ENCODE measurements at regions not wholly inside any gene's neighbourhood (a gene's known extent, or its start where the extent isn't known, plus 50 kb on each side); places are given as distances from the start of the nearest gene placed in this dataset.

DNA sequence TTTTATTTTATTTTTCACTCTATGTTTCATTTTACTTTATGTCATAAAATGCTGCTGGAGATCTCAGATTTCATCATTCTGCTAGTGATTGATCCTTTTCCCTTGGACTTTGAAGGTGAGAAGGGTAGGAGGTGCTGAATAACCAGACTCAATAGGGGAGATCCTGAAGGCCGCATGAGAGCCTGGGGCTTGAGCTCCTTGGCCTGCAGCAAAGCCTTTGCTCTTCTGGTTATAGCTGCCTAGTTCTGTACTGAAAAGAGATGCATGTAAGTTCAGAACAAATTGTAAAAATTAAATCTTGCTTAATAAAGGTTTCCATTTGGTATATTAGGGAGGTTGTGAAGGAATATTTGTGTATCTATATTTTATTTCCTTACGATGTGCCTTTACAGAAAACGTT, 430.2 kb downstream of the QKI start:
- no peak for DNase-seq

DNA sequence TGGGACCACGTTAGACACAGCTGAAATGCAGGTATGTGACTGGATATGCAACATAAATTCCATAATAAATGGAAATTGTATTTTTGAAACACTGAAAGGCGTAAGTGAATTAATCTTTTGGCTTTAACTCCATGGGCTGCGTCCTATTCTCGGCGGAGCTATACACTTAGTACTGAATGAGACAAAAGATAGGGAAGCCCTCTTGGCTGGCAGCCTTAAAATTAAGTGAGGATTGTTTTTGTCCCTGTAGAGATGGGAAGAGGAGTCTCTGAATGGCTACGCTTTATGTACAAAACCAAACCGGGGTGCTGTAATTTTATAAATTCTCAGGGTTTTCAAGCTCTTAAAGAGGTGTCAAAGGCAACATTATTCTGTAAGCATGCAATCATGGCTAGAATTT, 429.8 kb downstream of the QKI start:
- no peak for DNase-seq

DNA sequence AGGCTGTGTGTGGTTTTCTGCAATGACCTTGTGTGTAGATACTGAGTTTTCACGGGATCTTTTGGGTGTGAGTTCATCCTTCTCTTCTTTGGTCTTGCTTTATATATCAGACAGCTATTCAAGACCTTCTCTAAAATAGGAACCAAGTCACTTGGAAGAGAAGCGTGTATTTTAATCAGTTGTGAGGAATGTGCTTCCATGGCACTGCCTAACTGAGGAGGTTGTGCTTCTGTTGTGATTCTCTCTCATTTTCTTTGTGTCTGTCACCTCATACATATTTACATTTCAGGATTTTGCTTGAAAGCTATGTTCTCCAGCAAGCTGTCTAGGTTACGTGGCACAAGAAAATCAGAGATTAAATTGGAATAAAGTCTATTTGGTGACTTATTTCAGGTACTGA, 428.7 kb downstream of the QKI start:
- DNase-seq = no peak

DNA sequence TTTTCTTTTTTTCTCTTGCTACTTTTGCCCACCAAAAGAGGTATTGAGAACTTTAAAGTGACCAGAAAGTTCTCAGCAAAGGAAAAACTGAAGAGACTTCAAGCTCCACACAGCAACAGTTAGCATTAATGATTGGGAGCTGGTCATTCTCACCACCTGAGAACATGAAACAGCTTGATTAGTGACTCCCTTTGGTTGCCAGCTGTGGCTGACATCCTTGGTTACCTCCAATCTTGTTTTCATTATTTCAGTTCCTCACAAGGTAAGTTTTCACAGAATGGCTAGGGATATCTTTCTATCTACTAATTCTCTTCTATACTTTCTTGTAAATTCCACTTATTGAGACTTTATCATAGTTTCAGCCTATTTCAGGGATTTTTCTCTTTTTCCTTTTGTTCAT, 427.9 kb downstream of the QKI start:
- no peak for DNase-seq

DNA sequence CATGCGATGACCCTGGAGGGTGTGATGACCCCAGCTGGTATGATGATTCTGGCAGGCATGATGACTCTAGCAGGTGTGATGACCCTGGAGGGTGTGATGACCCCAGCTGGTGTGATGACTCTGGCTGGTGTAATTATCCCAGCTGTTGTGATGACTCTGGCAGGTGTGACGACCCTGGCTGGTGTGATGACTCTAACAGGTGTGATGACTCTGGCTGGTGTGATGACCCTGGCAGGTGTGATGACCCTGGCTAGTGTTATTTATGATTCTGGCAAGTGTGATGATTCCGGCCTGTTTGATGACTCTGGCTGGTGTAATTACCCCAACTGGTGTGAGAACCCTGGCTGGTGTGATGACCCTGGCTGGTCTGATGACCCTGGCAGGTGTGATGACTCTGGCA, 427.2 kb downstream of the QKI start:
- DNase-seq = no peak

DNA sequence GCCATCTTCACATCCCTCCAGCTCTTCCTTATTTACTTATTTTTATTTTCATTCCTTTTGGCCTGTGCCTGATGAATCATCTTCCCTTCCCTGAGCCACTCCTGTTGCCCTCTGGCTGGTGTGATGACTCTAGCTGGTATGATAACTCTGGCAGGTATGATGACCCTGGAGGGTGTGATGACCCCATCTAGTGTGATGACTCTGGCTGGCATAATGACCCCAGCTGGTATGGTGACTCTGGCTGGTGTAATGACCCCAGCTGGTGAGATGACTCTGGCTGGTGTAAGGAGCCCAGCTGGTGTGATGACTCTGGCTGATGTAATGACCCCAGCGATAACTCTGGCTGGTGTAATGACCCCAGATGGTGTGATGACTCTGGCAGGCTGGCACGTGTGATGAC, 426.8 kb downstream of the QKI start:
- DNase-seq = no peak

DNA sequence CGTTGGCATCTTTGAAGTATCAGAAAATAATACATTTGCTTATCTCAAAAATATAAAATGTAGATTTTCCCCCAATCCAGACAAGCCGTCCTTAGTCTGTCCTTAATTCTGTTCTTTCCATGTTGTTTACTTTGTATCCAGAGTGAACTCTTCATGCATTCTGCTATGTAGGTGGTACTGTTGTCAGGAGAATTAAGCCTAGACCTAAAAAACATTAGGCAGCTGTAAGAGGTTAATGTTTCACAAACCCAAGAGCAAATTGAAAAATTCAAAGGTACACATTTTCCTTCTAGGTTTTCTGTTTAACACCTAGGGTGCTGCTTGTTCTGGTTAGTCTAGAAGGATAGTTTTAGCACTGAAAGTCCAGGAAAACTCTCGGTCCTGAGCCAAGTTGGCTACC, 426.4 kb downstream of the QKI start:
- no peak for DNase-seq

DNA sequence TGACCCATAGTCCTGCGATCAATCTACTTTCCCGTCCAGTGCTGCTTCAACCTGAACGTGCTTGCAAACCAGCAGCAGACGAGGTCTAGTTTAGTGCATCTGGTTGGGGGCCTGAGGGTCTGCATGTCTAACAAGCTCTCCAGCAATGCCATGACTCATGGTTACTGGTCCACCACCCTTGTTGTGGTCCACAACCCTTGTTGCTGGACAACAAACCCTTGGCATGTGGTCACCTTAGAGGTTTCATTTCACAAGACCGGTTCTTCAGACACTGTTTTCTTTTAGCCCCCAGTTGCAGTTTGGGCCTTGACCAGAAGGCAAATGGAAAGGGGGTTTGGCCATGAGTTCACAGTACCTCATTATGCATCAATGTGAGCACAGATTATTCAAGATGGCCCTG, 424.8 kb downstream of the QKI start:
- no peak for DNase-seq

DNA sequence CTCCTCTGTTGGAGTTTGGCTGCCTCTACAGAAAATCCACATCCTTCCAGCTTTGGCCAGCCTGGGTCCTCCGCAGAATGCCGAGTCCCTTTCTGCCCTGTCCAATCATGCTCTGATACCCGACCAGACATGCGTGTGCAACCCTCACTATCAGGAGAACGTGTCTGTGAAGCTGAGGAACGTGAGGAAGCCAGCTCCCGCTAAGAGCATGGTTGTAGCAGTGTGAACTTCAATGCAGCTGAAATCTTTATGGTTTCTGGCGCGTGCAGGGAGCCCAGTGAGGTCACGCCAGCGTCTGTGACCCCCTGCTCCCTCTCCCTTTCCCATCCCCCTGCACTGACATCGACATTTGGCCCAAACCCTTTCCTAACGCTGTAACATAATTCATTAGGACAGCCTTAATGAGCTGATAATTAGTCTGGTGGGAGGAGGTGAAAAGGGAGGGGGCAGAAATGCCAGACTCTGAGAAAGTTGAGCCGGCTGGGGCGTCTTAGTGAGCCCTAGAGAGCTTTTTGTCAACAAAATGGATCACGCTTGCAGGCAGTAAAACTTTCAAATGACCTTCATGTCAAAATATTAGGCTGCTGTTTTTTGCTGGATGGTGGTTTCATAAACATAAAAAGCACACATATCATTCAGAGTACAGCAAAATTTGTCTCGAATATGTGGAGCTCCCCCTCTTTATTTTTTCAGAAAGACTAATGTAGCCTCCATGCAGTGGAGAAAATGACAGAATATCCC, 423.3 kb downstream of the QKI start:
- no peak for DNase-seq

DNA sequence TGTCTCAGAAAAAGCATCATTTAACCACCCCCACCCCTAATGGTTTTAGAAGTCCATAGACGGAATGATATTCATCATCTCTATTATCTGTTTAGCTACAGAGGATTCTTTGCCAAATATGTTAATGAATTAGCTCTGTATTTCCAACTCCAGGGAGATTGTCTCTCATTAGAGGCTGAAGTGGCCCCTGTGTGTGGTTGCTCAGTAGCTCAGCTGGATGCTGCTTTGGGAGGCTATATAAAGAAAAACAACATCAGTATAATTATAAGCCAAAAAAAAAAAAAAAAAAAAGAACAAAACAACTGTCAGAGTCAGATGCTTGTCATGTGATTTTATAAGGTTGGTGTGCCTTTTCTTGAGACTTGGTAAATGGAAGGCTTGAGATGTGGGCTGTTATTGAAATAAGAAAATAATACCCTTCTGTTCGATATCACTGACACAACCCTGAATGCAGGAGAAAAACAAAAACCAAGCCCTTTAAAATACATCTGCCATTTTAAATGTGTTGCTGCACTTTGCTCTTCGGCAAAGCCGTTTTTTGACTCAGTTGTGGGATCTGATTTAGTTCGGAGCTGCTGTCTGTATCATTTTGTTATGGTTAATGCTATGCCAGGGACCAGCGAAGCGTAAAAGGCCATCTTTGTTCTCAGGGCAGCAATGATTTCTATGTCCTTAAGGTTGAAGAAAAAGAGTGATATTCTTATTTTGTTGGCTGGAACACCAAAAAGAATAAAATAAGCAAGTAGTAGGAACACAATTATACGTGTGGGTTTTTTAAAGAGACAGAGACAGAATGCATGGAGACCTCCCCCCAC, 422.6 kb downstream of the QKI start:
- no peak for DNase-seq

DNA sequence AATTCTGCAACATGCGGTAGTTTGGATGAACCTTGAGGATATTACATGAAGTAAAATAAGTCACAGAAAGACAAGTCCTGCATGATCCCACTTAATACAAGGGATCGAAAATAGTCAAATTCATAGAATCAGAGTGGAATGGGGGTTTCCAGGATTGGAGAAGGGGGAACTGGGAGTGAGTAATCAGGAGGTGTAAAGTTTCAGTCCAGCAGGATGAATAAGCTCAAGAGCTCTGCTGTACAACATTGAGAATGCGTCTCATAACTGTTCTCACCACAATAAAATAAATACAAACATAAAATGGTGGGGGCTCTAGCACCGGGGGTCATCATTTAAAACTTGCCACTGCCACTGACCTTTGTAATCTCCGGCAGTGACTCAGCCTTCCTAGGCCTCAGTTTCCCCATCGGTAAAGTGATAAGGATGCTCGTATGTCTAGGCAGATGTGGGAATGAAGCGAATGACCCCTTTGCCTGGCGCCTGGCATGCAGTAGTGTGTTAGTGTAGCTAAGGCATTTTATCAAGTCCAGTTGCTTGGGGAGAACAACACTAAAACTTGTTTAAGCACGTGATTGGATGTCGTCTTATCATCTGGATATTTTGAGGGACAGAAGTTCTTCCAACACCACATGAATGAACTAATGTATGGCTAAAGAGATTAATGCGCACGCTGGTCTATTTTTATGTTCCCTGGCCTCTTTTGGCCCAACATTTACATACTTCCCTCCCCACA, 421.1 kb downstream of the QKI start:
- no peak for DNase-seq

DNA sequence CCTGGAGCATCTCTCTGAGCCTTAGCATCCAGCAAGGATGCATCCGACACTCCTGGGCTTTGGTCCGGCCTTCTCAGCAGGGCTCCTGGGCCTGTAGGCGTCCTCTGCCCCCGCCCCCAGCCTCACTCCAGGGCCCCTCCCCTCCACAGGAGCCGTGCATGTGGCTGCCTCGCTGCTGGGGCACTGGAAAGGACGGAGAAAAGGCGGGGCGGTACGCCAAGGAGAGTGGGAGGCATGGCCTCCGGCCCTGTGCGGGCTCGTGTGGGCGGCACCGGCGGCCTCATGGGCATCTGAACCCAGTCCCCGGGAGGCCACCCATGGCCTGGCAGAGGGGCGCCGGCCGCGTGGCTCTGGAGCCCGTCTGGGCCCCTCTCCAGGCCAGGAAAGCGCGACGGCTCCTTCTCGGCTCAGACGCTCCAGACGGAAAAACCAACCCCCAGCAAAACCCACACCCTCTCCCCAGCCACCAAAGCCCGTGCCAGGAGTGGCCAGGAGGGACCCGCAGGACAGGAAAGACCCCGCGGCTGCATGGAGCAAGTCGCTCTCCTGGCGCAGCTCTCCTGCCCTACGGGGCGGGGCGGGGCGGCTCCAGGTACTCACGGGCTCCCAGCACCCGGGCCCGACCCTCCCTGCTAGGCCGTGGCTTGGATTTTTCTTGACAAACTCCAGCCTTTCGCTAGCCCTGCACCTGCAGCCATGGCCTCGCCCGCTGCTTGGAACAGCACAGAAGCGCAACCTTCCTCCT, 419.9 kb downstream of the QKI start:
- no peak for DNase-seq

DNA sequence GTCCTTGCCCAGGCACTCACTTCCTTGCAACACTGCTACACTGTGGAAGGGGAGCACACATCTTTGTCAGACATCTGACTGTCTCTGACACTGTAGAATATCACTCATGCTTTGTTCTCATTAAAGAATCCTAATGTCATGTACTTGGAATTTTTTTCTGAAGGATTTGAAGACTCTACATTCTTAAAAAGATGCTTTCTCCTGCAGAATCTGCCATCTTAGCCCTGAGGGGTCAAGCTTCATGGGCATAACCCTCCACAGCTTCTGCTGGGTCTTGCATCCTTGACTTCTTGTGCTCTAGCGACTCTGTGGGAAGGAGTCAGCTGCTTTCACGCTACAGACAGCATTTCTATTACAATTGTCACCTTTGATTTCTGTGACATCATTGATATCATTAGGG, 417.2 kb downstream of the QKI start:
- no peak for DNase-seq

DNA sequence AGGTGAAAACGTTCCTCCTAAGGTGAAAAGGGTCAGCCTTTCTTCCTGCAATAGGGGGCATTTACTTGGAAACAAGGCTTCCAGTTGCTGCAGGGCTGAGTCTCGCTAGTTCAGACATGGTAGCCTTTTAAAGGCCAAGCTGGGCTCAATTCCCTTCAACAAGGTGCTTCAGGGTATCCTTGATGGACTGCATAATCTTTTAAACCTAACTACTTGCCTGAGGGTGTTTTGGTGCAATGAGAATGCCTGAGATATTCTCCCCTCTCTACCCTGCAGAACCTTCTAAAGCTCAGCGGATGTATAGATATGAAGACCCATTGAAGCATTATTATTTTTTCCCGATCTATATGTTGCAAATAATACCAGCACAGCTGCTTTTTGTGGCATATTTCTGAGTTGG, 416.1 kb downstream of the QKI start:
- DNase-seq = no peak

DNA sequence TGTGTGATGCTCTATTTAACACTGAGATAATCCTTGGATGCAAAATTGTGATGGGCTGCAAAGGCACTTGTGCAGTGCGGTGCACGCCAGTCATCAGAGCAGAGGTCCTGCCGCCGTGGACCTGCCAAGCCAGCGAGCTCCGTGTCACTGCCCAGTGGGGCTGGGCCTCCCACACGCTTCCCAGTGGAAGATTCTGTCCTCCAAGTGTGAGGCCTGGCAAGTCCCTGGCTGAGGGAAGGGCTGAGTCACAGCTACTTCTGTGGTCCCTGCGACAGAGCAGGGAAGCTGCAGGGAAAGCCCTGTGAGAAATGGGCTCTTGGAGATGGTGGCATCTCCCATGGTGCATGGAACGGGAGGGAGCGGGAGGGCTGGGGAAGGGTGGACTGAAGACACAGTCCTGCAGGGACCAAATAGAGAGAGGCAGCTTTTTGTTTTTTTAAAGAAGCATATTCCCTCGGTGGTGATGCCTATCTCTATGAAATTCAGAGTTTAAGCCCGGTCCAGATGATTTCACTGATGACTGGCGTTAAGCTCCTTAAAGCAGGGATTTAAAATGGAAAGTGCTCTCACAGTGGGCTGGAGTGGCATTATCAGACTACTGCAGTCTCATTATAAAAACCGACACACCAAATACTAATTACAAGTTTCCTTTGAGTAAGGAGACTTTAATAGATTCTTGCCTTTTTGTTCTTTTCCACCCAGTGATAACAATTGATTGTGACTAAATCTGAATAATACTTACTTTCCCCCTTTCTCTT, 413.7 kb downstream of the QKI start:
- no peak for DNase-seq

DNA sequence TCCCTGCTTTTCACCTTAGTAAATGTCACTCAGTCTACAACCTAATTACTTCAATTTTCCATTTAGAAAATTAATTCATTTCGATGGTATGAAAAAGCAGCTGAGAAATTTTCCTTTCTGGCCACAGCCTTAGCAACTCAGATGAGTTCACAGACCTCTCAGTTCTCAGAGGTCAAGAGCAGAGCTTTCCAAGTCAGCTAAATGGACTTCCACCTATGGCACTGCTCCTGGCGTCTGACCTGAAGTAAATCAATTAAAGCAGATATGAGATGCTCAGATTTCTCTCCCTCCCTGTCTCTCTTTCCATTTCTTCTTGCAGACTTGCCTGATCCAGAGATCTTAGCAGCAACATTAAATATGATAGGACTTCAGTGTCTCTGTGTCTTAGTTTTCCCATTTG, 412.6 kb downstream of the QKI start:
- DNase-seq = no peak

DNA sequence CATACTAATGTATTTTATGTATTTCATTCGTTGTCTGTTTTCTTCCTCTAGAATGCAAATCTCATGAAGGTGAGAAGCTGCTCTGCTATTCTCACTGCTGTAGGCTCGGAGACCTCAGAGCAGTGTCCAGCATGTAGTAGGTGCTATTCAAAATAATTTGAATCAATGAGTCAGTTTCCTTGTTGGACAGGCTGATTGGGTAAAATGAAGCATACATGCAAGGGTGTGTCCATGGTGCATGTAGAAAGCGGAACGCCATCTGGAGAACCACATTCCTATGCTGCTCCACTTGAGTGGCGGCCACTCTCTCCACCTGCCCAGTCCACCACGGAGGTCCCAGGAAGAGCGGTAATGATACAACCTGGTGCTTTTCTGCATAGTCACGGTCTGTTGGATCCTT, 412.1 kb downstream of the QKI start:
- no peak for DNase-seq

DNA sequence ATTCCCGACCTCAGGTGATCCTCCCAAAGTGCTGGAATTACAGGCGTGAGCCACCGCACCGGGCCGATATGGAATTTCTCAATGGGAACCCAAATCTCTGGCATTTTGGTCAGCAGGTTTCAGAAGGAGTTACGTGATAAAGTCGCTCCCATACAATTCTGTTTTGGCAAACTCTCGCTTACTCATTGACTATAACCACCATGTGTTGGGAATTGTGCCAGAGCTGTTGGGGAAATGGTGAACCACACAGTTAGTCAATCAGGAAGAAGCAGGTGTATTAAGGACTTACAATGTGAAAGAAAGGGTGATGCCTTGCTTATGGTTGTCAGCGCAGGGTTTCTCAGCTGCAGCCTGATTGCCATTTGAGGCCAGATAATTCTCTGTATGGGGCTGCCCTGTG, 410.5 kb downstream of the QKI start:
- no peak for DNase-seq

DNA sequence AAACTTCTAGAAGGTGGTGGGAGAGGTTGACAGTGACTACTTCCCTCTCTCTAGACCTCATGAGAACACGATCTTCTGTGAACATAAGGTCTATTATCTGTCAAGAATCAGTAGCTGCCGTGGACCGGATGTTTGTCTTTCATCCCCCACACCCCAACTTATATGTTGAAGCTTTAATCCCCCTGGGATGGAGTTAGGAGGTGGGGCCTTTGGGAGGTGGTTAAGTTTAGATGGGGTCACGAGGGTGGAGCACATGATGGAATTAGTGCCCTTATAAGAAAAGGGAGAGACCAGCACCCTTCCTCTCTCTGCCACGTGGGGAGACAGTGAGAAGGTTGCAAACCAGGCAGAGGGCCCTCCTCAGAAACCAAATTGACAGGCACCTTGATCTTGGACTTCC, 409.1 kb downstream of the QKI start:
- DNase-seq = no peak

DNA sequence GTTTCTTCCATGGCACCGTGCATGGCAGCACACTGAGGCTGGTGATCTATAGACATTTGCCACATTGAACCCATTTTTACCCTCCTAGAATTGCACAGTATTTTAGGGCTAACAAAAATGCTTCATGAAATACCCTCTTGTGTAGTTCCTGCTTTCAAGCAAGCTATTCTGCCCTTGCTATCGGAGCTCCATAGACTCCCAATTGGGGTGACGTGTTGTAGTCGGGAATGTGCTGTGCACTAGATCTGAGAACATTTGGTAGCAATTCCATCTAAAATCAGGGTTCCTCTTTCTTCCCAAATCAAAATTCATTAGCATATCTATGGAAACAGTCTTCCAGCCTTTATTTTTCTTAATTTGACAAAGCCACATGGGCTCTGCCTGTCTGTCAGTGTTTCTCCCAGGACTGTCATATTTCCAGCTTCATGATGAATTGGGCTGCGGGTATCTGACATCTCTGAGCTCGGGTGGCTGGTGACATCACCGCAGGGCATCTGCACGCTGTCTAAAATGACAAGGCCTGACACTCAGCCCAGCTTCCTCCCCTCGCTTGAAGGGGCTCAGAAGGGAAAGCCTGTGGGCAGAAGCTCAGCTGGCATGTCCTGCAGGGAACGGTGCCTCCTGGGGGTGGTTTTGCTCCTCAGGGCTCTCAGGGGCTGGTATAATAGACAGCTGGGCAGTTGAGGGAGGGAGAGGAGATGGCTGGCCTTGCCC, 406.4 kb downstream of the QKI start:
- no peak for DNase-seq

DNA sequence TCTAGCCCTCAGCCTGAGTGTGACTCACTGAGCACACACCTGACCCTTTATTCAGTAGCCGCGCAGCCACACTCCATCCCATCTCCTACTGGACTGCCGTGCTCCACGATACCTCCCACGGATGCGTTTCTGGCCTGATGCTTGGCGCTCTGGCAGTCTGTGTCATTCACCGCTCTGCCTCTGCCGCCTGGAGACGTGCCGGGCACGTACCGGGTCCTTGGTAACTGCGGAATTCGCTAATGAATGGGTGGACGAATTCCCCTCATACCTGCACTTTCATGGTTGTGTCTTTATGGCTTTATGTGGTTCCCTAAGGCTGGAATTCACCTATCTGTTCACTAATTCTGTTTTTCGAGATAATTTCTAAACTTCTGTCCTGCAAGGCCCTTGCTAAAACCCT, 405.7 kb downstream of the QKI start:
- DNase-seq = no peak

DNA sequence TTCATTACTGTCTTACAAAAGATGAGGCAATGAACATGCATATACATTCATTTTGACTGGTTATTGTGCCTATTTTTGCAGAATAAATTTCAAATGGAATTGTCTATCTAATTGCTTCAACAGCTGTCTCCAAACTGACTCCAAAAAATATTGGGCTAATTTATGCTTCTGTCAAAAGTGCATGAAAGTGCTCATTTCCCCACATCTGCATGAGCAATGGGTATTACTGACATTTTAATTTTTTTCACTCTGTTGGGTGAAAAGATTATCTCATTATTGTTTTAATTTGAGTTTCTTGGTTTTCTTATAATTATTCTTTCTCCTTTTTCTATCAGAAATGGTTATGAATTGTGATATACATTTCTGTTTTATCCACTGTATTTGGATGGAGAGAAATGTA, 404.2 kb downstream of the QKI start:
- DNase-seq = no peak

Data from COR-L47 (cell line).